ENCODE measurements at regions not wholly inside any gene's neighbourhood (a gene's known extent, or its start where the extent isn't known, plus 50 kb on each side); places are given as distances from the start of the nearest gene placed in this dataset.

DNA sequence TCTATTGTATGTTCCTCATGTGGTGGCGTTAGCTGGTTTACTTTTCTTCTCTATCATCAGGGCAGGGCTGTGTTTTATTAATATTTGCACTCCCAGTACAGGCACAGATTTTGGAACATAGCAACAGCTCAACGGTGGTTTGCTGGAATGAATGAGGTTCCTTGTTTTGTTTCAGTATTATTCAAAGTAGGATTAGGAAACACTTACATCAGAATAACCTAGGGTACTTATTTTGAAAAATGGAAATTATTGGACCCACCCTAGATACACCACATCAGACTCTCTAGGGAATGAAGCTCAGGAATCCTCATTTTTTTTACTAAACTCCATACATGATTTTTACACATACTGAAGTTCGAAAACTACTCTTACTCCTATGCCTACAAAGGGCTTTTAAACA is 108.8 kb upstream of the ENPEP start:
- TF ChIP-seq, protein P1, sequence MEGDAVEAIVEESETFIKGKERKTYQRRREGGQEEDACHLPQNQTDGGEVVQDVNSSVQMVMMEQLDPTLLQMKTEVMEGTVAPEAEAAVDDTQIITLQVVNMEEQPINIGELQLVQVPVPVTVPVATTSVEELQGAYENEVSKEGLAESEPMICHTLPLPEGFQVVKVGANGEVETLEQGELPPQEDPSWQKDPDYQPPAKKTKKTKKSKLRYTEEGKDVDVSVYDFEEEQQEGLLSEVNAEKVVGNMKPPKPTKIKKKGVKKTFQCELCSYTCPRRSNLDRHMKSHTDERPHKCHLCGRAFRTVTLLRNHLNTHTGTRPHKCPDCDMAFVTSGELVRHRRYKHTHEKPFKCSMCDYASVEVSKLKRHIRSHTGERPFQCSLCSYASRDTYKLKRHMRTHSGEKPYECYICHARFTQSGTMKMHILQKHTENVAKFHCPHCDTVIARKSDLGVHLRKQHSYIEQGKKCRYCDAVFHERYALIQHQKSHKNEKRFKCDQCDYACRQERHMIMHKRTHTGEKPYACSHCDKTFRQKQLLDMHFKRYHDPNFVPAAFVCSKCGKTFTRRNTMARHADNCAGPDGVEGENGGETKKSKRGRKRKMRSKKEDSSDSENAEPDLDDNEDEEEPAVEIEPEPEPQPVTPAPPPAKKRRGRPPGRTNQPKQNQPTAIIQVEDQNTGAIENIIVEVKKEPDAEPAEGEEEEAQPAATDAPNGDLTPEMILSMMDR (IDR thresholded peaks at IDR 0.05), result no peak
- TF ChIP-seq POLR2A (IDR thresholded peaks at IDR 0.05), result no peak
